GOT3 (cell line): ENCODE measurements at regions not wholly inside any gene's neighbourhood (a gene's known extent, or its start where the extent isn't known, plus 50 kb on each side); places are given as distances from the start of the nearest gene placed in this dataset.
"Not testable (repeated sequence)": the region's sequence is repeated elsewhere in the genome, so short reads cannot be mapped to it uniquely, and the experiment has no call there.

Experiments
- DNase-seq: peaks from one replicate; lab custom pipeline; 2025; ENCODE audit warnings: mixed read lengths; lab: John Stamatoyannopoulos, UW

- no peak for DNase-seq
Observed at GRCh38 chr2:40043641-40044040, 264.6 kb upstream of the THUMPD2 start.

- DNase-seq = no peak
Observed at GRCh38 chr2:40043191-40043590, 264.1 kb upstream of the THUMPD2 start.

GRCh38 chr2:40041422-40042382, 262.6 kb upstream of the THUMPD2 start:
- no peak for DNase-seq

- DNase-seq = no peak
Observed at GRCh38 chr2:40039549-40039948, 260.5 kb upstream of the THUMPD2 start.

- no peak for DNase-seq
Observed at GRCh38 chr2:40038646-40039045, 259.6 kb upstream of the THUMPD2 start.

GRCh38 chr2:40037303-40037702, 258.2 kb upstream of the THUMPD2 start:
- DNase-seq = no peak

GRCh38 chr2:40036241-40036640, 257.2 kb upstream of the THUMPD2 start:
- no peak for DNase-seq

GRCh38 chr2:40034801-40035200, 255.7 kb upstream of the THUMPD2 start:
- no peak for DNase-seq

GRCh38 chr2:40034198-40034597, 255.1 kb upstream of the THUMPD2 start:
- DNase-seq = no peak

GRCh38 chr2:40033781-40034180, 254.7 kb upstream of the THUMPD2 start:
- no peak for DNase-seq

GRCh38 chr2:40032650-40033319, 253.7 kb upstream of the THUMPD2 start:
- DNase-seq = no peak

- DNase-seq = no peak
Observed at GRCh38 chr2:40030456-40030975, 251.5 kb upstream of the THUMPD2 start.

- DNase-seq = no peak
Observed at GRCh38 chr2:40028792-40029488, 249.9 kb upstream of the THUMPD2 start.

GRCh38 chr2:40027968-40028367, 248.9 kb upstream of the THUMPD2 start:
- DNase-seq = no peak

- not testable (repeated sequence) for DNase-seq
Observed at GRCh38 chr2:40025276-40025675, 246.2 kb upstream of the THUMPD2 start.

- no peak for DNase-seq
Observed at GRCh38 chr2:40020997-40021396, 241.9 kb upstream of the THUMPD2 start.

- DNase-seq = no peak
Observed at GRCh38 chr2:40016151-40016885, 237.3 kb upstream of the THUMPD2 start.

GRCh38 chr2:40013962-40014361, 234.9 kb upstream of the THUMPD2 start:
- DNase-seq = not testable (repeated sequence)

- no peak for DNase-seq
Observed at GRCh38 chr2:40004336-40004735, 225.3 kb upstream of the THUMPD2 start.

GRCh38 chr2:40002339-40002738, 223.3 kb upstream of the THUMPD2 start:
- DNase-seq = no peak

- no peak for DNase-seq
Observed at GRCh38 chr2:39999864-40000263, 220.8 kb upstream of the THUMPD2 start.

- no peak for DNase-seq
Observed at GRCh38 chr2:39998617-39999016, 219.6 kb upstream of the THUMPD2 start.
